ENCODE measurements at regions not wholly inside any gene's neighbourhood (a gene's known extent, or its start where the extent isn't known, plus 50 kb on each side); places are given as distances from the start of the nearest gene placed in this dataset.
A peak's percentile ranks its signal among the peaks of the same experiment; 100 is the strongest.

GRCh38 chr5:62124266-62124665, 181.7 kb upstream of the KIF2A start:
- no peak overlapping the region for H3K9ac ChIP-seq (replicated peaks in 1 of 4; ENCODE audit: extremely low read depth in 1 of 4, low read depth in 3 of 4, low read length in 3 of 4)
- H3K18ac ChIP-seq (ENCODE audit: extremely low read depth, low read length) = no peak overlapping the region
- no peaks in the 10 kb centered on the region for H4K20me1 ChIP-seq (replicated peaks in 1 of 2; ENCODE audit: control insufficient read depth in 1 of 2, insufficient read depth in 2 of 2, low read length in 2 of 2)
- FAIRE-seq (no peak), DNase-seq (ENCODE audit: low read depth in 1 of 2, low spot score in 2 of 2) (no peak)
- H2BK120ac ChIP-seq (replicated peaks; ENCODE audit: low read depth, low read length) = no peak overlapping the region
- whole genome bisulfite sequencing, 2 experiments (ENCODE audit: extremely low coverage in 1 of 2, insufficient coverage in 1 of 2, insufficient read length in 1 of 2, insufficient replicate concordance in 2 of 2, low coverage in 1 of 2, low lambda C conversion rate in 2 of 2, missing lambda C conversion rate in 1 of 2) = 72% methylated on average over 6 of the region's 6 CpGs; no CpG with 5 or more reads in 1 of the 2 experiments
- H3K23me2 ChIP-seq (ENCODE audit: low read depth, low read length) = no peaks in the 10 kb centered on the region
- no peak overlapping the region for H3K4ac ChIP-seq (replicated peaks; ENCODE audit: insufficient read length, low read depth, low read length)
- H3K79me2 ChIP-seq (ENCODE audit: control insufficient read depth in 1 of 2, insufficient read depth in 2 of 2, low read length in 2 of 2) = no peaks in the 10 kb centered on the region
- no peak overlapping the region for H2BK5ac ChIP-seq (ENCODE audit: low read depth, low read length)
- no peaks in the 10 kb centered on the region for H3K9me3 ChIP-seq (ENCODE audit: insufficient read depth in 2 of 2, low read depth in 1 of 2, low read length in 1 of 2)
- H3K4me1 ChIP-seq (replicated peaks in 1 of 4; ENCODE audit: control insufficient read depth in 3 of 4, insufficient read depth in 4 of 4, low read length in 3 of 4) = peaks cover 0 to 5% (median 1%) of the 10 kb centered on the region in 4 experiments; a peak in 3 of 7 replicates
- no peak overlapping the region; the same call in 1 of the 2 replicates for H2BK15ac ChIP-seq (ENCODE audit: low read length)
- H3K36me3 ChIP-seq (ENCODE audit: control insufficient read depth in 2 of 4, insufficient read depth in 4 of 4, low read length in 3 of 4) = no peaks in the 10 kb centered on the region
- no peak overlapping the region for H3K56ac ChIP-seq (replicated peaks; ENCODE audit: insufficient read length, low read depth, low read length)
- no peak overlapping the region for H3K23ac ChIP-seq (ENCODE audit: insufficient read length)
- CTCF ChIA-PET (ENCODE audit: partially characterized antibody) = interaction anchor here (0.6 to 1.0 kb wide), 3 partner anchors 19 to 815 kb away, joined by 3 to 4 read pairs (median 3); no protein-coding TSS in a partner anchor
- H2AK5ac ChIP-seq (ENCODE audit: low read depth, low read length) = 0 out of 2 replicates have a peak overlapping the region, but pooled peaks have one; percentile 25
- no peaks in the 10 kb centered on the region for H3K27me3 ChIP-seq (replicated peaks in 1 of 4; ENCODE audit: control insufficient read depth in 3 of 4, extremely low read depth in 1 of 4, insufficient read depth in 3 of 4, low read length in 3 of 4)
- no peak overlapping the region for H3K4me2 ChIP-seq (ENCODE audit: insufficient read depth in 1 of 2, low read depth in 2 of 2, low read length in 2 of 2)
- H3K27ac ChIP-seq (ENCODE audit: low read depth, low read length) = no peak overlapping the region
- H4K5ac ChIP-seq (ENCODE audit: insufficient read length, low read depth, low read length) = no peak overlapping the region
- no peak overlapping the region for H3K14ac ChIP-seq (ENCODE audit: insufficient read length)
- no peak for TF ChIP-seq FOSL1 (IDR thresholded peaks at IDR 0.05; ENCODE audit: insufficient read depth, low read depth, low read length)
- no peak for TF ChIP-seq ASH2L (IDR thresholded peaks at IDR 0.05; ENCODE audit: low read length)
- TF ChIP-seq KDM4A (IDR thresholded peaks at IDR 0.05; ENCODE audit: low read depth, low read length, severe bottlenecking) = no peak
- no peak for TF ChIP-seq SIN3A (conservative IDR thresholded peaks at IDR 0.05 in 1 of 2, IDR thresholded peaks at IDR 0.05 in 1 of 2; ENCODE audit: low read depth in 1 of 2, low read length in 2 of 2)
- no peak for TF ChIP-seq E2F6 (IDR thresholded peaks at IDR 0.05)
- no peak for TF ChIP-seq RFX5 (IDR thresholded peaks at IDR 0.05; ENCODE audit: borderline replicate concordance, low read depth, low read length)
- TF ChIP-seq SIX5 (IDR thresholded peaks at IDR 0.05; ENCODE audit: low read depth, low read length) = no peak
- no peak for TF ChIP-seq CHD2 (IDR thresholded peaks at IDR 0.05; ENCODE audit: low read length)
- TF ChIP-seq, protein P1, sequence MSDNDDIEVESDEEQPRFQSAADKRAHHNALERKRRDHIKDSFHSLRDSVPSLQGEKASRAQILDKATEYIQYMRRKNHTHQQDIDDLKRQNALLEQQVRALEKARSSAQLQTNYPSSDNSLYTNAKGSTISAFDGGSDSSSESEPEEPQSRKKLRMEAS (IDR thresholded peaks at IDR 0.05) = no peak
- TF ChIP-seq CREB1 (IDR thresholded peaks at IDR 0.05) = no peak
- no peak for TF ChIP-seq CBX5 (IDR thresholded peaks at IDR 0.05; ENCODE audit: low read depth, low read length)
- TF ChIP-seq BCL11A (IDR thresholded peaks at IDR 0.05; ENCODE audit: low read depth in 2 of 2, low read length in 2 of 2) = no peak
- no peak for TF ChIP-seq CBX8 (IDR thresholded peaks at IDR 0.05; ENCODE audit: borderline replicate concordance, low read depth, low read length)
- H3K79me1 ChIP-seq (ENCODE audit: low read depth, low read length) = no peaks in the 10 kb centered on the region
- H2AFZ ChIP-seq (ENCODE audit: low read length) = peak overlapping the region; percentile 20; the same call in 1 of the 2 replicates
- H2BK12ac ChIP-seq (ENCODE audit: low read depth, low read length) = no peak overlapping the region
- no peak overlapping the region for H3K4me3 ChIP-seq (ENCODE audit: extremely low read depth in 1 of 4, insufficient read depth in 2 of 4, low read depth in 3 of 4, low read length in 4 of 4)
- H4K8ac ChIP-seq (ENCODE audit: extremely low read depth, insufficient read depth, low read length) = no peak overlapping the region
- H2BK20ac ChIP-seq (ENCODE audit: low read length) = no peak overlapping the region
- H4K91ac ChIP-seq (replicated peaks; ENCODE audit: insufficient read length, low read length) = no peak overlapping the region
- POLR2A ChIA-PET (ENCODE audit: partially characterized antibody) = no interaction called here
